Stimulated activated CD8-positive, alpha-beta memory T cell treated with anti-CD3 and anti-CD28 coated beads, Interleukin-4, amount 100 ng/mL, for 4 hours (primary cell): ENCODE measurements at regions not wholly inside any gene's neighbourhood (a gene's known extent, or its start where the extent isn't known, plus 50 kb on each side); places are given as distances from the start of the nearest gene placed in this dataset.

Source experiments
- DNase-seq, 2 donors: peaks; one replicate each; pipeline ENCODE4 v3.0.0-alpha.2; 2020; ENCODE audit warnings: low read depth in 2 of 2, low spot score in 1 of 2

DNA sequence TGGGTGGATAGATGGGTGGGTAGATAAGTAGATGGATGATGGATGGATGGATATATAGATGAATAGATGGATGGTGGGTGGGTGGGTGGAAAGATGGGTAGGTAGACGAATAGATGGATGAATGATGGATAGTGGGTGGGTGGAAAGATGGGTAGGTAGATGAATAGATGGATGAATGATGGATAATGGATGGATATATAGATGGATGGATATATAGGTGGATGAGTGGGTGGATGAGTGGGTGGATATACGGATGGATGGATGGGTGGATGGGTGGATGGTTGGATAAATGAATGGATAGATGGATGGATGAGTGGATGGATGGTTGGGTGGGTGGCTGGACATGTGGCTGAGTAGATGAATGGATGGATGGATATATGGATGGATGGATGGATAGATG is 53.1 kb upstream of the THY1 start:
- DNase-seq, result no peak

DNA sequence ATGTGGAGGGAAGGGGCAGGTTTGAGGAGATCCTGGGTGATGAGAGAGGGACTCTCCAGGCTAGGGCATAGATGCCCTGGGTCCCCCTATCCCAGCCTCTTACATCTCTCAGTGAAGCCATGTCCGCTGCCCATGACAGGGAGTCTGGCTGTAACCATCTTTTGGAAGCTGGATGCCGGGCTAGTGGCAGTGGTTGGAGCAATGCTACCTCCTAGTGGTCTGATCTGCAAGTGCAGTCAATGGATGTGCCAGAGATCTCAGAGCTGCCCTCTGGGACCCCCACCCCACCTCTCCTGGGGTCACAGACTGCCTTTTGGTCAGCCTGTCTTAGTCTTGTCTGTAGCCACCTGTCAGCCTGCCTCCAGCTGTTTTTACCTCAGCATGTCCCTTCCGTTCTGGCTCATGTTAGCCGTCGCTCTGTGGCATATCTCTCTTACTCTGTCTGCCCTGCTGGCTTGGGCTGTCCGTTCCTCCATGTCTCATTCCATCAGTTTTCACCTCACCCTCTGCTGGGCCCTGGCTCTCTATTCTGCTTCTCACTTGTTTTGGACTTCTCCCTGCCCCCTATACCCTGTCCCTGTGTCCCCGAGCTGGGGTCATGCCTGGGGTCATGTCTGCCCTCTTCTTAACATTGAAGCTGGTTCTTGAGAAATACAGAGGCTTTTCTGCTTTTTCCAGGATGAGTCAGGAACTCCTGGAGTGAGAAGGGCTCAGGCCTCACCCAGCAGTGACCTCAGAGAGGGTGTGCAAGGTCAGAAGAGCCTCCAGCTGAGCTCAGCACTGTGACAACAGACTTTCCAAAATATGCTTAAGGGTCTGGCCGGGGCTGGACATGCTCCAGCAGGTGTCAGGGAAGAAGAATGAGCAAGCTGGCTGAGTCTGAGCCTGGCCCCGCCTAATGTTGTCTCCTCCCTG is 52.0 kb upstream of the THY1 start:
- peak in 1 of 2 donors; percentile 6 for DNase-seq

DNA sequence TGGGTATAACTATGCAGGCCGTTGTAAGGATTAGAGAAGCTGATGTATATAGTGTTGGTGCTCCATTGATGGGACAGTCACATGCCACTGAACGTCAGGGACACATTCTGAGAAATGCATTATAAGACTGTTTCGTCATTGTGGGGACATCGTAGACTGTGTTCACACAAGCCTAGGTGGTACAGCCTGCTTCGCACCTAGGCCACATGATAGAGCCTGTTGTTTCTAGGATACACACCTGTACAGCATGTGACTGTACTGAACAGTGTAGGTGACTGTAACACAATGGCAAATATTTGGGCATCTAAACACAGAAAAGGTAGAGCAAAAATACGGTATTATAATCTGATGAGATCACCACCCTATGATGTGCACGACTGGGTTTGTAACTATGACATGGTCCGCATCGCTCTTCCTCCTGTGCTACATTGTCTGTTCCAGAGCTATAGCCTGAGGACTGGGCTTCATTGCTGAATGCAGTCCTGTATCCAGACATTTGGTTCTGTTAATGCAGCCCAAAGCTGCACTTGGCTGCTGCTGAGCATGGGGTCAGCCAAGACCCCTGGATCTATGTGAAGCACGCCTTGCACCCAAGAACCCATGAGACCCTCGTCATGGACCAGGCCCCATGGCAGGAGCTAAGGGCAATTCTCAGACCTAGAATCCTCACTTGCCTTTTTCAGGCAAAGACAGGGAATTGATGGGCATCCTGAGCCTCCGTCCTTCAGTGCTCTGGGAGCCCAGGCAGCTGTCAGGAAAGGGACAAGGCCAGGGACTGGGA is 51.1 kb upstream of the THY1 start:
- no peak for DNase-seq

DNA sequence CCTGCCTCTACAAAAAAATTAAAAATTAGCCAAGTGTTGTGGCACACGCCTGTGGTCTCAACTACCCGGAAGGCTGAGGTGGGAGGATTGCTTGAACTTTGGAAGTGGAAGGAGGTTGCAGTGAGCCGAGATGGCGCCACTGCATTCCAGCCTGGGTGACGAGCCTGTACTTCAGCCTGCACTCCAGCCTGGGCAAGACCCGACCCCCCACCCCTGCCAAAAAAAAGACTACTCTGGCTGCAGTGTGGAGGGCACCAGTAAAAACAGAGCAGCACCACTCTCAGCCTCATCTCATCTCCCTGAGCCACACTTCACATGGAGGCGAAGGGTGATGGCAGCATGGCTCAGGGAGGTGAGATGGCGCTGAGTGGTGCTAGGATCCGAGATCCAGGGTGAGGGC is 50.3 kb upstream of the THY1 start:
- no peak for DNase-seq

DNA sequence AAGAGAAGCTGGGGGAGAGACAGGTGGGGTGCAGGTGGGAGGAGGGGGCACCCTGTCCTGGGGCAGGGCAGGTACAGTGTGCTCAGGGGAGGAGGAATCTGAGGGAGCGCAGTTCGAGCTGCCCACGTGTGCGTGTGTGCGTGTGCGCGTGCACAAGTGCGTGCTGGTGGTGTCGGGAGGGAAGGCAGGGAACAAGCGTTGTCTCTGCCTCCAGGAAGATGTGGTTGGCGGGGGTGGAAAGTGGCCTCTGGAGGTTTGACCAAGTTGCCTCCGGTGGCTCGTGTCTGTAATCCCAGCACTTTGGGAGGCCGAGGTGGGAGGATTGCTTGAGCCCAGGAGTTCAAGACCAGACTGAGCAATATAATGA is 49.9 kb upstream of the THY1 start:
- DNase-seq, result no peak
